Heart left ventricle (tissue), 16 donors: ENCODE measurements at regions not wholly inside any gene's neighbourhood (a gene's known extent, or its start where the extent isn't known, plus 50 kb on each side); places are given as distances from the start of the nearest gene placed in this dataset.

Experiments
- ATAC-seq, 4 donors: fragments of 200-7000 bp; cut with Tn5 transposase; one replicate each; pipeline ENCODE4 v1.9.1; 2020 to 2022; ENCODE audit warnings: moderate library complexity in 4 of 4, mild to moderate bottlenecking in 3 of 4, moderate number of reproducible peaks in 1 of 4
- DNase-seq, 5 donors: peaks; one replicate each; pipeline ENCODE4 v3.0.0-alpha.2; 2020
- H3K27ac ChIP-seq, 12 donors: fragments of 200-600 bp; sonication (generic) in 4 of 12; one replicate each; pipeline versions ENCODE4 v1.5.0 to v1.8.0; 2016 to 2022; ENCODE audit warnings: mild to moderate bottlenecking in 2 of 12
- H3K27me3 ChIP-seq, 9 donors: fragments of 200-600 bp; sonication (generic) in 2 of 9; one replicate each; pipeline versions ENCODE4 v1.5.1 to v1.8.0; 2016 to 2022; ENCODE audit warnings: mild to moderate bottlenecking in 3 of 9
- H3K36me3 ChIP-seq, 9 donors: fragments of 200-600 bp; sonication (generic) in 2 of 9; one replicate each; pipeline versions ENCODE4 v1.5.0 to v1.8.0; 2018 to 2022; ENCODE audit warnings: mild to moderate bottlenecking in 2 of 9
- H3K4me1 ChIP-seq, 12 donors: fragments of 200-600 bp; sonication (generic) in 4 of 12; one replicate each; pipeline versions ENCODE4 v1.5.0 to v1.8.0; 2016 to 2022; ENCODE audit warnings: mild to moderate bottlenecking in 3 of 12
- H3K4me3 ChIP-seq, 12 donors: fragments of 200-600 bp; sonication (generic) in 4 of 12; one replicate each; pipeline versions ENCODE4 v1.5.0 to v1.8.0; 2017 to 2022; ENCODE audit warnings: mild to moderate bottlenecking in 9 of 12, moderate library complexity in 4 of 12
- H3K9me3 ChIP-seq, 12 donors: fragments of 200-600 bp; sonication (generic) in 4 of 12; one replicate each; pipeline versions ENCODE4 v1.5.0 to v1.8.0; 2016 to 2022; ENCODE audit warnings: mild to moderate bottlenecking in 1 of 12
- POLR2A ChIP-seq, 2 donors: fragments of 450-650 bp; IDR thresholded peaks; one replicate each; pipeline ENCODE4 v1.6.1; 2017; ENCODE audit warnings: antibody characterized with exemption in 2 of 2, mild to moderate bottlenecking in 2 of 2, moderate library complexity in 2 of 2
- WGBS, 4 donors: extraction: QIAGEN DNeasy Blood & Tissue Kit in 2 of 4; methylation state at CpG; one replicate each; pipeline versions ENCODE4 v1.1.5 to v1.1.7; 2013 to 2018; 5-methylcytosine and 5-hydroxymethylcytosine counted together
- intact Hi-C, 10 donors: fragments of 100-400 bp; cut with DNase I; formaldehyde crosslinking; loops; one replicate each; pipeline versions ENCODE4 v1.11.1 to v1.14.2; 2022
- TF ChIP-seq, protein P1 (sequence below), 12 donors: fragments of 200-600 bp; sonication (generic) in 4 of 12; IDR thresholded peaks; one replicate each; pipeline versions ENCODE4 v1.5.0 to v1.8.0; 2018 to 2022; ENCODE audit warnings: antibody characterized with exemption in 12 of 12, mild to moderate bottlenecking in 5 of 12
- donor health status: ischemic (EF 13 %, LVEDD 7.1; RV severe dilation, severe dysfunction).
- donor health status: healthy with polysubstance abuse.
- donor health status: DM: no; HTN: yes; CAD: no.
- donor health status: DM: no; HTN: no; CAD: no.
- donor health status: ischemic (EF 25% LVEDD 6.9; RV normal size, moderate dysfunction).
- donor health status: ischemic (EF 25% LVEDD 5.7; RV mildly dilated, moderate dysfunction).
- donor health status: healthy.
- donor health status: DM: yes; HTN: yes; CAD: no.
- donor health status: ischemic (EF 35%, LVEDD 5.7; RV mildly dilated, moderate dysfunction).
- donor health status: nonischemic (EF 11% LVEDD 7.7; RV severe dilation, severe dysfunction).
- donor health status: DM: yes; HTN: yes; CAD: no.
- donor health status: PGD.
- donor health status: ischemic (EF 29% LVEDD 5.4; RV normal size, mild dysfunction).
- donor health status: nonischemic (EF 23%, LVEDD 6.1; RV moderate dilation, normal function).

DNA sequence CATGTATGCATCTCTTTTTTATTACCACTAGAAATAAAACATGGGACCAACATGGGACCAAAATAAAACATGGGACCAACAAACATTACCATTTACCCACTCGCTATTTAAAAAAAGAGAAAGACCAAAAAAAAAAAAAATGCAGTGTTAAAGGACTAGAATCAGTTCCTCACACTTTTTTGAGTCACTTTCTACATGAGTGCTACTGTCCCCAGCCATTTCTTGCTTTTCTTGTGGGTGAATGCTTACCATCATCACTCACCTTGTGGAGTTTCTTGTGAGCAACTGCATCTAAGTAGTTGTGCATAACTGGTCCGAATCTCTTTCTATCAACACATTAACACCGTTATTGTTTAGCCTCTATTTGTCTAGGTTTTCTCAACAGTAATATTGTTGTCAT, 493.6 kb upstream of the RIOK2 start:
- intact Hi-C loops = no loop called here
- Histone ChIP-seq H3K4me1 (no peaks in the 10 kb centered on the region), H3K36me3 (no peaks in the 10 kb centered on the region), H3K27me3 (no peaks in the 10 kb centered on the region), H3K9me3 (peaks cover 0 to 12% (median 3%) of the 10 kb centered on the region in 12 donors), H3K27ac (no peak overlapping the region), H3K4me3 (no peak overlapping the region)
- DNase-seq (no peak), ATAC-seq (no peak)
- WGBS, 4 donors = 79 to 86% (median 82%) methylated on average over 3 of the region's 3 CpGs
- TF ChIP-seq, protein P1, sequence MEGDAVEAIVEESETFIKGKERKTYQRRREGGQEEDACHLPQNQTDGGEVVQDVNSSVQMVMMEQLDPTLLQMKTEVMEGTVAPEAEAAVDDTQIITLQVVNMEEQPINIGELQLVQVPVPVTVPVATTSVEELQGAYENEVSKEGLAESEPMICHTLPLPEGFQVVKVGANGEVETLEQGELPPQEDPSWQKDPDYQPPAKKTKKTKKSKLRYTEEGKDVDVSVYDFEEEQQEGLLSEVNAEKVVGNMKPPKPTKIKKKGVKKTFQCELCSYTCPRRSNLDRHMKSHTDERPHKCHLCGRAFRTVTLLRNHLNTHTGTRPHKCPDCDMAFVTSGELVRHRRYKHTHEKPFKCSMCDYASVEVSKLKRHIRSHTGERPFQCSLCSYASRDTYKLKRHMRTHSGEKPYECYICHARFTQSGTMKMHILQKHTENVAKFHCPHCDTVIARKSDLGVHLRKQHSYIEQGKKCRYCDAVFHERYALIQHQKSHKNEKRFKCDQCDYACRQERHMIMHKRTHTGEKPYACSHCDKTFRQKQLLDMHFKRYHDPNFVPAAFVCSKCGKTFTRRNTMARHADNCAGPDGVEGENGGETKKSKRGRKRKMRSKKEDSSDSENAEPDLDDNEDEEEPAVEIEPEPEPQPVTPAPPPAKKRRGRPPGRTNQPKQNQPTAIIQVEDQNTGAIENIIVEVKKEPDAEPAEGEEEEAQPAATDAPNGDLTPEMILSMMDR (IDR thresholded peaks at IDR 0.05) = no peak
- TF ChIP-seq POLR2A (IDR thresholded peaks at IDR 0.05) = no peak

DNA sequence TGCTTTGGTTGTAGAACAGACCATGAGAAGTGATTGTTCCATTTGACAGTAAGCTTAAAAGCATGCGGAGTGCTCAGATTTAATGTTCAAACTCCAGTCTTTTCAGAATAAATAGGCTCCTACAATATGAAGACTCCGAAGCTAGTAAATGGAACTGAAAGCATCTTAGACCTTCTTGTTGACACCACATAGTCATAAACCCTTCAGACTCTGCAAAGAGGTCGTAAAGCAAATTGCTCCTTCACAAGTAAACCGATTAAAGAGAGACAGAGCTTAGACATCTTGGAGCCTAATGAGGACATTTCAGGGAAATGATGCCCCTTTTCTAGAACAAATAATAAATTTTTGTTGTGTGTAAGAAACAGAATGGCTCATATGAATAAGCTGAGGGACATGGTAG, 511.0 kb upstream of the RIOK2 start:
- H3K36me3 ChIP-seq = no peaks in the 10 kb centered on the region
- H3K27me3 ChIP-seq = no peaks in the 10 kb centered on the region
- H3K4me3 ChIP-seq = no peak overlapping the region
- no peak overlapping the region for H3K27ac ChIP-seq
- no peaks in the 10 kb centered on the region for H3K9me3 ChIP-seq
- H3K4me1 ChIP-seq = no peaks in the 10 kb centered on the region
- DNase-seq = no peak
- 85 to 88% (median 85%) methylated on average over 4 of the region's 4 CpGs for WGBS, 4 donors
- TF ChIP-seq, protein P1 (IDR thresholded peaks at IDR 0.05) = no peak
- no peak for ATAC-seq
- intact Hi-C loops = no loop called here

DNA sequence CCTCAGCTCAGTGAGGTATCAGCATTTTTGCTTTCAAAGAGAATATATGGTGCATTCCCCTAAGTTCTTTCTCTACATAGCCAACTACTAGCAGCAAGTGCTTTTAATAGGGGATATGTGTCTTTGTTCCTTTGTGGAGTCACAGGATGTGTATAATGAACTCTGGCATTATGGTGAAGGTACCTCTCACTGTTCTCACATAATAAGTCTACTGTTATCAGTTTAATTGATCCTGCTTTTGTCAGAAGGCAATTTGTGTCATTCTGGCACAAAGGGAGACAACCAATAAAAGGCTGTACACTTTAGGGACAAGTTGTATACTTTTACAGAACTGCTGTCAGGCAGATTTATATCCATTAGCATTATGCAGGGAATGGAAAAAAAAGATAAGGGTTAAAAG, 531.4 kb upstream of the RIOK2 start:
- intact Hi-C loops = no loop called here
- no peaks in the 10 kb centered on the region for H3K27me3 ChIP-seq
- no peaks in the 10 kb centered on the region for H3K4me1 ChIP-seq
- no peak overlapping the region for H3K4me3 ChIP-seq
- ATAC-seq (no peak), DNase-seq (no peak)
- no peak overlapping the region for H3K27ac ChIP-seq
- no peaks in the 10 kb centered on the region for H3K9me3 ChIP-seq
- H3K36me3 ChIP-seq = no peaks in the 10 kb centered on the region
- TF ChIP-seq POLR2A (IDR thresholded peaks at IDR 0.05) = no peak
- TF ChIP-seq, protein P1 (IDR thresholded peaks at IDR 0.05) = no peak

DNA sequence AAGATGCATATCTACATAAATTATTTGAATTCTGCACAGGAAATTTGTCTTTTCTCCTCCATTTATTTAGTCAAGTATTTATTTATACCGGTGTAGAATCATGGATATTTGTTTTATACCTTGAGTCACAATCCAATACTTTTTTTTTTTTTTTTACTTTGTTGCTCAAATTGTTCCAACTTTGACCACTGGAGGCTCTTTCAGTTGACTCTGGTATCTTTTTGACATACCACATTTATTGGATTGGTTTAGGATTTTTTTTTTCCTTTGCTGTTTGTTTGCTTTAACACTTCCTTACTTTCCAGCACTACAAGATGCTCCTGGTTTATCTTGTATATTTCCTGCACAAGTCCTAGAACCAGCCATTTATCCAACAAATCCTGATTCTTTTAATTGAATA, 543.1 kb upstream of the RIOK2 start:
- no peak overlapping the region for H3K27ac ChIP-seq
- 0 to 94% (median 67%) methylated on average over 1 of the region's 1 CpG for WGBS, 4 donors
- no peak overlapping the region for H3K4me3 ChIP-seq
- no peak for DNase-seq
- no peak for ATAC-seq
- H3K9me3 ChIP-seq = peaks cover 0 to 13% (median 0%) of the 10 kb centered on the region in 12 donors
- no peaks in the 10 kb centered on the region for H3K36me3 ChIP-seq
- no peaks in the 10 kb centered on the region for H3K4me1 ChIP-seq
- no peaks in the 10 kb centered on the region for H3K27me3 ChIP-seq
- intact Hi-C loops = no loop called here
- TF ChIP-seq, protein P1 (IDR thresholded peaks at IDR 0.05) = no peak
- no peak for TF ChIP-seq POLR2A (IDR thresholded peaks at IDR 0.05)
